Pulmonary artery endothelial cell (primary cell): ENCODE measurements at regions not wholly inside any gene's neighbourhood (a gene's known extent, or its start where the extent isn't known, plus 50 kb on each side); places are given as distances from the start of the nearest gene placed in this dataset.
"Not testable (repeated sequence)": the region's sequence is repeated elsewhere in the genome, so short reads cannot be mapped to it uniquely, and the experiment has no call there.

ENCODE experiments used
- DNase-seq: peaks from one replicate; pipeline ENCODE4 v3.0.0-alpha.2; 2011; ENCODE audit warnings: low read depth, low spot score

DNA sequence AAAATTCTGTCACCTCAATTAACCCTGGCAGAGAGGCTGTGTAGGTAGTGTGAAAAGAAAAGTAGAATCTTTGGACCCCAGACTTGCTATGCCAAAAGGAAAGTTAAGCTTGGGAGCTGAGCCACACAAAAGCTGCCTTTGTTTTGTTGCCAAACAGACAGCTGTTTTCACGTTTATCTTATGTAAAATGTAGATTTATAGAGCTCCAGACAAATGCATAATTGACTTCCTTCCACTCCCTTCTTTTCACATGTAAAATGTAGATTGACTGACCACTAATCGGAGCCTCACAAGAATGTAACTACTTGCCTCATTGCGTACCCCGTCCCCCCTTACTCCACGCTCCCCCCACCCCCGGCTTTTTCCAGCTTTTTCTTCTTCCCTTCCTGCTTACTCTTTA lies 2302.2 kb upstream of the RAG2 start:
- DNase-seq: no peak

DNA sequence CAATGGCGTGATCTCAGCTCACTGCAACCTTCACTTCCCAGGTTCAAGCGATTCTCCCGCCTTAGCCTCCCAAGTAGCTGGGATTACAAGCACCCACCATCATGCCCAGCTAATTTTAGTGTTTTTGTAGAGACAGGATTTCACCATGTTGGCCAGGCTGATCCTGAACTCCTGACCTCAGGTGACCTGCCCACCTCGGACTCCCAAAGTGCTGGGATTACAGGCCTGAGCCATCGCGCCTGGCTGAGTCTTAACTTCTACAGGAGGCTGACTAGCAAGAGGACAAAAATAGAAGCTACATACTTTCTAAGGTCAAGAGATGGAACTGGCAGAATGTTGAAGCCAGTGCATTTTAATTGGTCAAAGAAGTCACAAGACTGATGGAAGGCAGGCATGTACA lies 2296.2 kb upstream of the RAG2 start:
- not testable (repeated sequence) for DNase-seq

DNA sequence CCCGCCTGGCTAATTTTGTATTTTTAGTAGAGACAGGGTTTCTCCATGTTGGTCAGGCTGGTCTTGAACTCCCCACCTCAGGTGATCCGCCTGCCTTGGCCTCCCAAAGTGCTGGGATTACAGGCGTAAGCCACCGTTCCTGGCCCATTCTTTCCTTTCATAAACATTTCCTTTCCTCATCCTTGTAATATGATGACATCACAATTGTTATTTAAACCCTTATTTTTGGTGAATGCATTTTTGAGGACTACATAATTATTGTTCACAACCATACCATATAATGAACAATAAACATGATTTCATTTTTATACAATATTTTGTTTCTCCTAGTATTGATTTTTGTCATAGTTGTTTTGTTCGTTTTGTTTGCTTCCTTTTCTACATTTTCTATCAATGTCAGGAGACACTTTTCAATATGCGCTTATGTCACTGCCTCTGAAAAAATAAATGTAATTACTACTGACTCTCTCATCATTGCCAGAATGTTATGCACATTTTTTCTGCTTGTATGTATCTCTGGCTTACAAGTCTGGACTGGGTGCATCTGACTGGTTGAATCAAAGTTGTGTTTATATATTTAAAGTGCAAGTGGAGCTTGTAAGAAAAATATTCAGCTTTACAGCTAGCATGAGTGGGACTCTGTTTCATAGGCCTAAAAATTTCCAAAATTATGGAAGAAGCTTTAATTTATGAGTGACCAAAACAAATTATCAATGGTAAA lies 2286.3 kb upstream of the RAG2 start:
- DNase-seq: no peak

DNA sequence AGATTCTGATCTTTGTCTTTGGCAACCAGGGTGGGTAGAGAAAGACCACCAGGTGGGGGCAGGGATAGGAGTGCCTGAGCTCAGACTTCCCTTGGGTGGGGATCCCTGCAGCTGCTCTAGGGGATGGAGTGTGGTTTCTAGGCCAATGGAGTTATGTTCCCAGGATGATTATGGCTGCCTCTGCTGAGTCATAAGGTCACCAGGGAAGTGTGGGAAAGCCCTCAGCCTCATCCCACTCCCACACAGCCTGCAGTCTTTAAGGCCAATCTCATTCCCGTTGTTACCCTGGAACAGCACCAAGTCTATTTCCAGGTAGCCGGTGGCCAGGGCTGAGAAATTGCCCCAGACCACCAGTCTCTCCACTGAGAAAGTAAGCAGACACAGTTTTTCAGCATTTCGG lies 2269.3 kb upstream of the RAG2 start:
- no peak for DNase-seq

DNA sequence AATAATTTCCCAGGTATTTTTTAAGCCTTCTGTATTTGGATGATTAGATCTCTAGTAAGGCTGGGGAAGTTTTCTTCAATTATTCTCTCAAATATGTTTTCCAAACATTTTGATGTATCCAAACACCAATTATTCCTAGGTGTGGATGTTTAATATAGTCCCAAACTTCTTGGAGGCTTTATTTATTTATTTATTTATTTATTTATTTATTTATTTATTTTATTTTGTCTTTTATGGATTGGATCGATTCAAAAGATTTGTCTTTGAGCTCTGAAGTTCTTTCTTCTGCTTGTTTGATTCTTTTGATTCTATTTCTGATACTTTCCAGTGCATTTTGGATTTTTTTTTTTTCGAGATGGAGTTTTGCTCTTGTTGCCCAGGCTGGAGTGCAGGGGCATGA lies 2267.9 kb upstream of the RAG2 start:
- DNase-seq: no peak

DNA sequence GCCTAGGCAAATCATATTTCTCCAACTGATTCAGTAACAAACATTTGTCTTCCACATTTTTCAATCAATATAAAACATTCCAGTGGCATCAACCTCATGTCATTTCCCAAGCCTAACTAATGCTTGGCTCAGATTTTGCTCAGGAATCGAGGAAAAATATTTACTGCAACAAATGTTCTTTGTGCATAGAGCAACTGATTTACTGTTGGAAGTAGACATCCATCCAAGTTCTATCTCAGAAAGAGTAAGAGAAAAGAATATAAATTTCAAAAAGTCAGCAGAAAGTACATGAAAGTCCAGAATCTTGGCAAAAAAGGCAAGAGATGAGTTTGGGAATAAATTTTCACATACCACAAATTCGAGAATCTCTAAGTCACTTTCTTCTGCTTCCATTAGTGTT lies 2245.0 kb upstream of the RAG2 start:
- no peak for DNase-seq

DNA sequence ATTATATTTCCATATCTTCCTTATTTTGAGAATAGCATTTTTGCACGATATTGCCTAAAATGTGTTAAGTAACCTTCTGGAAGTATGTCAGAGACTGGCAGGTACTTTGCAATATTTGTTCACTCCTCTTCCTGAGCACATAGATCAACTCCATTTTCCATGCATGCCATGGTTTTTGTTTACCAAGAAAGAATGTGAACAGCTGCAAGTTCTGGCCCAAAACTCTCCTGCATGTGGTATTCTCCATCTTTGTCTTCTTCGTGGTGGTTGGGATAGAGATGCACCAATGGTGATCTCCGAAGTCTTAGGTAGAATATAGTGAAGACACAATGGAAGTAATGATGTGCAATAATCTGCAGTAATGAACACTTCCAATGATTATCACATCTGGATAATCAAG lies 2241.0 kb upstream of the RAG2 start:
- DNase-seq: no peak

DNA sequence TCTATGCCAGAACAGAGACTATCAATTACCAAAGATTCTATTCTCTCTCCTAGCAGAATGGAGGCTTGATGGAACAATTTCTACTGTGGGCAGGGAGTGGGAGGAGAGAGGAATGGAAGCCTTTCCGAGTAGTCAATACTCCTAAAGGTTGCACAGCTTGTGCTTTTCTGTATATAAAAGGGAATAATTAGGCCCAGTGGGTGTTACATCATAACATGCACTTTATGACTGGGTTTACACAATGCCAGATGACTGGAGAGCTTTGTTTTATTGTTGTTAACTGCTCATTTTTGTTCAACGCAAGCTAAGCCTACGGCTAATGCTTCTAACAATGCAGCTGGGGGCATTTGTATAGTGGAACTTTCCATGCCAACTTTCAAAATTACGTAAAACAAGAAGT lies 2237.9 kb upstream of the RAG2 start:
- DNase-seq: no peak

DNA sequence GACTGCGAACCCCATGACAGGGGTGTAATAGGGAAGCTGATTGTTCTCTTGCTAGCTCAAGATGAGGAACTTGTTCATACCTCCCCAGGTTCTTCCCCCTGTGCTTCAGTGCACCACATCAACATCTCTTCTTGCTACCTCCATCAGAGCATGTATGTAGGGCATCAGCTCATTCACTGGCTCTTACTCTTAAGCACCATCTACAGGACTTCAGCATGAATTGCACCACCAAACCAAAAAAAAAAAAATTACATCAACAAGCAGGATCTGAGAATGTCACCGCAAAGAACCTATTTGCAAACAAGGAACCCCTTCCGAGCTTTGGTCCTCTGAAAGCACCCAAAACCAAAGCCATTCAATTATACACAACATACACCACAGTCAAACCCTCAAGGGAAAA lies 2226.5 kb upstream of the RAG2 start:
- no peak for DNase-seq

DNA sequence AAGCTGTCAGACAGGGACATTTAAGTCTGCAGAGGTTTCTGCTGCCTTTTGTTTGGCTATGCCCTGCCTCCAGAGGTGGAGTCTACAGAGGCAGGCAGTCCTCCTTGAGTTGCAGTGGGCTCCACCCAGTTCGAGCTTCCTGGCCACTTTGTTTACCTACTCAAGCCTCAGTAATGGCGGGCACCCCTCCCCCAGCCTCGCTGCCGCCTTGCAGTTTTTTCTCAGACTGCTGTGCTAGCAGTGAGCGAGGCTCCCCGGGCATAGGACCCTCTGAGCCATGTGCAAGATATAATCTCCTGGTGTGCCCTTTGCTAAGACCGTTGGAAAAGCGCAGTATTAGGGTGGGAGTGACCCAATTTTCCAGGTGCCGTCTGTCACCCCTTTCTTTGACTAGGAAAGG lies 2223.8 kb upstream of the RAG2 start:
- DNase-seq: not testable (repeated sequence)

DNA sequence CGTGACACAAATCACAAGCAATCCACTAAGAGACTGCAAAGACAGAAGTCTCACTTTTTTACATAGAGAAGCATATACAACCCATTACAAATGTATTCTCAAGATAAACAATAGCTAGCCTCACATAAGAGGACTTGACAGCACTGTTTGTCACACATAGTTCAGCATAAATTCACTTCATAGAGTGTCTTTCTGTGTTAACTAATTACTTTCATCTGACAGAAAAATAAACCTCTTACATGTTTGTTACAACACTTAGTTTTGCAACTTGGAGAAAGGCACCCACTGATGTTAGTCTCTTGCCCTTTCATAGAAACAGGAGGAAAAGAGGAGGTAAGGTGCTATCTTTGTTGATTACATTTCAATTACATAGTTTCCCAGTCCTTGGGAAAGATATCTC lies 2221.9 kb upstream of the RAG2 start:
- no peak for DNase-seq

DNA sequence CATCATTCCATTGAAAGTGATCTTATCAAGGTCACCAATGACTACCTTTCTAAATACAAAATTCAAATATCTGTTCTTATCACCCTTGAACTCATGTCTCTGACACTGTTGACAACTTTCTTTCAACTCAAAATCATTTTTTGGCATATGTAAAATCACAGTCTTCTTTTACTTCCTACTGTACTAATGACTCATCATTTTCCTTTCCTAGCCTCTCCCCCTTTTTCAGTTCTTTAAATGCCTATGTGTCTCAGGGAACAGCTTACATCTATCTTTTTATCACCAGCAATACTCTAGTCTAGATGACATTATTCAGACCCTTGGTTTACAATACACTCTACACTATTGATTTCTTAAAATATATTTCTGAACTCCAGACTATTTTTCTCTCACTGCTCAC lies 2220.7 kb upstream of the RAG2 start:
- DNase-seq: no peak

DNA sequence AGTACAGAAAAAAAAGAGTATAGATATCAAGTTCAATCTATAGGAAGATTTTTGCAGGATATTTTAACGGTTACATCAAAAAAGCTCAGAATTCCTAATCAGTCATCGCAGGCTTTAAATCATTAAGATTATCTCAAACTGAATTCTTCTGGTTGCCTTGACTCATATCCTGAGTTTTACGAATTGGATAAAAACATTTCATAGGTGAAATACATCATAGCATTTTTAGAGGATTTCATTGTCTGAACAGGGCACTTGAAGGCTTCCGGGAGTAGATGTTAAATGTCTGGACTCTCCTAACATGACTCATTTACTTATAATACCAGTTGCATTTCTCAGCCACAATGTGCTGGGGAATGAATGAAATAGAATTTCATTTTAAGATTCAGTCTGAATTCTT lies 2216.6 kb upstream of the RAG2 start:
- DNase-seq: no peak

DNA sequence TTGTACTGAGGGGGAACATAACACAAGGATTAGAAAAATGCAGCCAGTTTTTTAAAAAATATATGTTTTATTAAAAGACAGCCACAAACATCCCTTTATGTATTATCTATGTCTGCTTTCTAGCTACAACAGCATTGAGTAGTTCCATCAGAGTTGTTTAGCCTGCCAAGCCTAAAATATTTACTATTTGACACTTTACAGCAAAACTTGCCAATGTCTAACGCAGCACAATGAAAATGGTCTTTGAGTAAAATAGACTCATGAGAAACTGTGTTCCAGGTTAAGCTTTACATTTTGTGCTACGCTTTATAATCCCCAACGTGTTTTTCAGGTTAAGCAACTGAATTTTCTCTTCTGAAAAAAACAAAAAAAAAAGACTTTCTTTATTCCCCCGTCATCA lies 2211.5 kb upstream of the RAG2 start:
- no peak for DNase-seq

DNA sequence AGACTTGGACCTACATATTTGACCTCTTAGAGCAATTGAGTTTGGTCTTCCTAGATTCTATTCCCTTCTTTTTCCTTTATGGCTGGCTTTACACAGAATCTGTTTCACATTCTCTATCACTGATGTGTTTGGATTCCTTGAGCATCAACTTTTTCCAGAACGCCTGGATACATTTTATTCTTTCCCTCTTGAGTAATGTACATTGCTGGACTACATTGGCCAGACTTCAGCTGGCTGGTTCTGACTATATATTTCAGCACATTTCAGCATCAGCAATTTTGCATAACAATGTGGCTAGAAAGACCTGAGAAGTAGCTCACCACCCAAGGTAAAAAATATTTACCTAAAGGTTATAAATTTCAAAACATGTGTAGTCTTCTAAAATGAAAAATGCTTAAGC lies 2198.2 kb upstream of the RAG2 start:
- DNase-seq: no peak

DNA sequence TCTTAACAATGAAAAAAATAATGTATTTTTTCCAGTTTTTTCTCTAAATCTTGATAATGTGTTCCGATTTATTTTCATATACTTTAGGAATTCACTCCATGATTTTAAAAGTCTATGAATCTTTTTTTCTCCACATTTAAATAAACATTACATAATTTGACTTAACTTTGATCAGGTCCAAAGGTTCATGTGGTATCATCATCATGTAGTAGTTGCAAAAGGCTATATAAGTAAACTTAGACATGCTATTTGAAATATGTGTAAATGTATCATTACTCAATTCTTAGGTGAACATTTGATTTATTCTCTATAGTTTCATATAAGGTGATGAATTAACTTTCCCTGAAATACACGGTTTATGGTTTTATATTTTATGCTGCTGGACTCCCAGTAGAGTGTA lies 2197.0 kb upstream of the RAG2 start:
- no peak for DNase-seq

DNA sequence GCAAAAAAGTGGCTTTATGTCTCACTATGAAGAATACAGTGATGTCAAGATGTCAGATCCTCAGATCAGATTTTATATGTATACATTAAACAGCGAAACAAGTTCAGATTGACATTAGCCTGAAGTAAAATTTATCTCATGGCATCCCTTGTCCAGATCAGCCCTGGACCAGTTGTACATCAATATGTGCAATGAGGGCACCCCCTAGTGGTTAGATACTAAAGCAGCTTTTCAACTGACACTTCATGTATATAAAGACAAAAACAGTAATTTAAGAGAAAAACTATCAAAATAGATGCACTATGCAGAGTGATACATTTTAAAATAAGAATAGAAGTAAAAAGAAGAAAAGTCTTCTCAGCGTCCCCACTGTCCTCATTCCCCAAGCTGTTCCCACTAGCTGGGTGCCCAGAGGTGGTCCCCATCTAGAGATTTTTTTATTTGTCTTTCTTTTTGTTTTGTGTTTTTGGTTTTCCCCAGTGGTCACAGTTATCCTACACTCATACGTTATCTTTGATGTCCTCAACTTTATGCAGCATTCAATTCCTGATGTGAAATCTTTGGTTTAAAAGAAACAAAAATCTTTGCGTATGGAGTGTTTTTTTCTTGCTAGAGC lies 2193.4 kb upstream of the RAG2 start:
- DNase-seq: peak; percentile 1

DNA sequence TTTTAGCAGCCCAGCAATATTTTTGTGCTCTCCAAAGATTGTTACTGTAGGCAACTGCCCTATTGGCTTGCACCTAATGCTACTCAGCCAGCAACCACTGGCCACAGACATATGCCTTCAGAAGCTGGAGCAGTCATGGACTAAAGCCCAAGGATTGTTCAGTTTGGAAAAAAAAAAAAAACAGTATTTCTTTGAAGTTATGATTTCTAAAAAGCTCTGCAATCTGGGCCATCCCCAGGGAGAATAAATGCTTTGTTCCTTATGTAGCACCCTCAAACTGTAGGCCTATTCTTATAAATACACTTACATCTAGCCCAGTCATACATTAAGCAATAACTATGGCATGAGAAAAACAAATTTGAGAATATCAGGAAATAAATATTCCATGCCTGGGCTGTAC lies 2190.5 kb upstream of the RAG2 start:
- DNase-seq: no peak

DNA sequence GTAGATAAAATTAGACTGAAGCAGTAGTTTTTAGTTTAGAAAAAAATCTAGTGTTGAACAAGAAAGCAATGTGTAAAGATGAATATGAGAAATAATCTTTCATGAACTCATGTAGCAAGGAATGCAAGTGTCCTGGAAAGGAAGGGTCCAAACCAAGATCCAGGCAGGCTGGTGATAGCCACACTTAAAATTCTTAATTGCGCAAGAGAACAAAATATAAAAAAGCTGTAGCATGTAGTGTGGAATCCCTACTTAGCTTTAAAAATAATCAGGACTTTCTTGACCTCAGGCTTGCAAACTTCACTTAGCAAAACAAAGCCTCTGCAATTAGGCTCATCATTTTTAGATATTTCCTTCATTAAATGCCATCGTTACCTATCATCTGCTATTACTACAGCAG lies 2186.1 kb upstream of the RAG2 start:
- DNase-seq: no peak

DNA sequence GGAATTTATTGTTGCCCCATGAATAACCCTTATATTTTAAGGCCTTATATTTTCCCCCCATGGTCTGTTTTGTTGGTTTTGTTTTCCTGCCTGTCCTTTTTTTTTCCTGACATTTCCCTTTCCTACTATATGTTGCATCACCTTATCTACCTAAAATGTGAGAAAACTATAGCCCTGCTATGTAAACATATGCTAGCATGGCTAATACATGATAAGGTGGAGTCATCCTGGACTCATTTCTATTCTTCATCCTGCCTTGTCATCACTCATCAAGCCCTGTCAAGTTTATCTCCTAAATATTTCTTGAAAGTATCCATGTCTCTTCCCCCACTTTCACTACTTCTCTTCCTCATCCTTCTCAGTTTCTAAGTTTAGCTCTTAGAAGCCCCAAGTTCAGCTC lies 2168.8 kb upstream of the RAG2 start:
- no peak for DNase-seq

DNA sequence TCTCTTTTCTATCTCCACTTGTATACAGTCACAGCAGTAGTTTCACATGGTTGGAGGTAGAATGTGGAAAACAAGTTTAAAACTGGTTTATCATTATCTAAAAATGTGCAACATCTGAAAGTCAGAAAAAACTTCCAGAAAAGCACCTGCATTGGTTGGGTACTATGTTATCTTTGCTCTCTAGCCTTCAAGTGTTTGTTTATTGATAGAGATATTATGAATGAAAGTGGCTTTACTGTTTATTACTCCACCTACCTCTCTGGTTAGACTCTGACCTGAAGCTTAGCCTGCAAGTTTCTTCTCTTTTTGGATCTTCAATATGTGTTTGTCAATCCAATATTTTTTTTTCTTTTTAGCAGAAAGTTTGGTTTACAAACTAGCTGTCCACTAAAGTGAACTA lies 2161.4 kb upstream of the RAG2 start:
- DNase-seq: no peak

DNA sequence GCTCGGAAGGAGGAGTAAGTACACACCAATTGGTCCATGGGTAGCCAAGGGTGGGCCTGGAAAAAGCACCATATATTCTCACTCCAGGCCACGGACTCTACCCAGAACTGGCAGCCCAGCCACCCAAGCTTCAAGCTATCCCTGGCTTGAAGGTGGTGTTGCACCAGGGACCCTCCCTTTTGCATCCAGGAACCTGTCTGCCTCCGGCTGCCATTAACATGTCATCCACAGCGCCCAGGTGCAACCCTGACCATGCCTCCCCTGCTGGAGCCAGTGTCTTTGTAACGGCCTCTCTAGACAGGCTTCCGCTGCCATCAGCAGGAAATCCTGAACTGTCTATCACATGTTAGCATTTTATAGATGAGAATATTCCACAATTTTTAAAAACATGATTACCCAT lies 2158.5 kb upstream of the RAG2 start:
- DNase-seq: no peak

DNA sequence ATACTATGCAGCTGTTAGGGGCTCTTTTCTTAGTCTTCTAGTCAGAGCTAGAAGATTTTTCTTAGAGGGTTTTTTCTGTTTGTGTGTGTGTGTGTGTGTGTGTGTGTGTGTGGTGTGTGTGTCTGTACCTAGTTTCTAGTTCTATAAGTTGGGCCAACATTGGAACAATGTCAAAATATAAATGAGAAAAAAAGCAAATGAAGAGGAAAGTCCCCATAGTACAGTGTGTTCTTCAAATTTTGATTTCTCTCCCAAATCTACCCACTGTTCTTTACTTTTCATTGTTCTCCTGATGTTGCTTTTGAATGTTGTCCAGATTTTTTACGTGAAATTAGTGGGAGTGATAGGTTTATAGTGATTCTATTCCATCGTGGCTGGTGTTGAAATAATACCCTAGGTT lies 2153.4 kb upstream of the RAG2 start:
- DNase-seq: no peak

DNA sequence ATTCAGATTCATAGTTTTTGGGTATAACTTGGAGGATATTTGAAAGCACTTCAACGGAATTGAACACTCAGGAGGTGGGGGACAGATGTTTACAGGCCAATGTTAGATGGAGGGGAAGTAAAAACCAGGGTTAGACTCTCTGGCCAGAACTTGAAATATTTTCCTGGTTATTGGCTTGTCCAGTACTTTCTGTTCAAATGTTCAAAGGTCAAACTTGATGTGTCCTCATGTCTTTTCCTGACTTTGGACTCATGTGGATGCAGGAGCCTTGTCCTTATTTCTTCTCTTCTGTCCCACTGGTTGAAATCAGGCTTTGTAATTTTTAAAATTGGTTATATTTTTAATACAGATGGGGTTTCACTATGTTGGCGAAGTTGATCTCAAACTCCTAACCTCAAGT lies 2148.5 kb upstream of the RAG2 start:
- DNase-seq: not testable (repeated sequence)
